ACC112 (cell line): ENCODE measurements at regions not wholly inside any gene's neighbourhood (a gene's known extent, or its start where the extent isn't known, plus 50 kb on each side); places are given as distances from the start of the nearest gene placed in this dataset.
"Not testable (repeated sequence)": the region's sequence is repeated elsewhere in the genome, so short reads cannot be mapped to it uniquely, and the experiment has no call there.

Experiments used
- H2AFZ ChIP-seq: fragments of 200-600 bp; sonication (generic); one replicate; pipeline ENCODE4 v1.6.0; 2017; ENCODE audit warnings: antibody characterized with exemption, low read length; ENCODE audit not compliant: unreplicated experiment
- H3K27ac ChIP-seq: fragments of 200-600 bp; sonication (generic); 2 replicates; pipeline ENCODE4 v1.5.1; 2014; ENCODE audit warnings: low read depth, mild to moderate bottlenecking, antibody characterized with exemption, low read length, moderate library complexity
- H3K27me3 ChIP-seq: fragments of 200-600 bp; sonication (generic); 2 replicates; pipeline ENCODE4 v1.6.1; 2014; ENCODE audit warnings: mild to moderate bottlenecking, antibody characterized with exemption, low read length, moderate library complexity, mixed read lengths; ENCODE audit not compliant: insufficient read depth
- H3K36me3 ChIP-seq: fragments of 200-600 bp; sonication (generic); 2 replicates; pipeline ENCODE4 v1.6.1; 2016; ENCODE audit warnings: mild to moderate bottlenecking, antibody characterized with exemption, low read length, moderate library complexity, mixed read lengths; ENCODE audit not compliant: insufficient read depth
- H3K4me1 ChIP-seq: fragments of 200-600 bp; sonication (generic); one replicate; pipeline ENCODE4 v1.6.1; 2016; ENCODE audit warnings: low read length, mixed read lengths; ENCODE audit not compliant: insufficient read depth, unreplicated experiment, control insufficient read depth
- H3K4me3 ChIP-seq: fragments of 200-600 bp; sonication (generic); 2 replicates; pipeline ENCODE4 v1.5.1; 2014; ENCODE audit warnings: mild to moderate bottlenecking, low read depth, low read length
- H3K79me2 ChIP-seq: fragments of 200-600 bp; sonication (generic); one replicate; pipeline ENCODE4 v1.6.0; 2016; ENCODE audit warnings: low read length; ENCODE audit not compliant: control insufficient read depth, unreplicated experiment, insufficient read depth

GRCh38 chr6:40671694-40672050 is 84.5 kb upstream of the LRFN2 start:
- Histone ChIP-seq H3K27me3 (no peaks in the 10 kb centered on the region), H2AFZ (no peak overlapping the region), H3K4me1 (no peaks in the 10 kb centered on the region), H3K36me3 (no peaks in the 10 kb centered on the region), H3K79me2 (no peaks in the 10 kb centered on the region), H3K4me3 (no peak overlapping the region), H3K27ac (no peak overlapping the region)

DNA sequence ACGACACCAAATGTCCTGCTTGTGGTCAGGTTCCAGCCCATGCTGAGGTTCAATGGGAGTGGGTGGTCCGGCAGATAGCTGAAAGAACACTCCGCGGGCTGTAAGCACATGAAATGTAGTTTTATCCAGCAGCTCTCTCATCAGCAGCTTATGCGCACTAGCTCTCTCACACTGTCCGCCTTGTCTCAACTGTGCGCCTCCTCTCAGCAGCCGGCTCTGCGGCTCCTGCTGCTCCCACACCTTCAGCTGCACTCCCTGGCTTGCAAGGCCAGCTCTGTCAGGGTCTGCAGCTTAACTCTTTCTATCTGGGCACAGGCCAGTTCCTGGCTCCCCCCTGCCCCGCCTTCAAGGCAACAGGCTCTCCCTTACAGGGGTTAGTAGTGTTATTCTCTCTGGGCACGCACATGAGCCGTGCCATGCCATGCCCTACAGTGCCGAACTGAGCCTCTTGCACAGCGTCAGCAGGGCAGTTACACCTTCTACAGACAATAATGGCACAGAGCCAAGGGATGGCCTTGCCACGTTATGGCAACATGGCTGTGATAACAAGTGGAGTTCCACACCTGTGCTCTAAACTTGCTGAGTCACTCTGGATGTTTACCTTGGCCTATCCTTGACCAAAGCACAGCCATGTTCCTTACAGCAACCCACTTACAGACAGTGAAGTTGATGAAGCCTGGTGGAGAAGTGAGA is 84.0 kb upstream of the LRFN2 start:
- Histone ChIP-seq H2AFZ (no peak overlapping the region), H3K27me3 (no peaks in the 10 kb centered on the region), H3K36me3 (no peaks in the 10 kb centered on the region), H3K4me1 (no peaks in the 10 kb centered on the region), H3K79me2 (no peaks in the 10 kb centered on the region), H3K27ac (no peak overlapping the region), H3K4me3 (no peak overlapping the region)

DNA sequence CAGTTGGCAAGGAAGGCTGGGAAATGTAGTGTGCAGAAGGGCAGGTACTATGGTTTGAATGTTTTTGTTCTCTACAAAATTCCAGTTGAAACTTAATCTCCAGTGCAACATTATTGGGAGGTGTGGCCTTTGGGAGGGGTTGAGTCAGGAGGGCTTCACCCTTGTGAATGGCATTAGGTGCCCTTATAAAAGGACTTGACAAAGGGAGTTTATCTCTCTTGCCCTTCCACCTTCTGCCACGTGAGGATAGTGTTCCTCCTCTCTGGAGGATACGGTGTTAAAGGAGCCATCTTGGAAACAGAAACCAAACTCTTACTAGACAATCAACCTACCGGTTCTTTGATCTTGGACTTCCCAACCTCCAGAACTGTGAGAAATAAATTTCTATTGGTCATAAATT is 82.2 kb upstream of the LRFN2 start:
- Histone ChIP-seq H2AFZ (no peak overlapping the region), H3K27ac (no peak overlapping the region), H3K79me2 (no peaks in the 10 kb centered on the region), H3K4me1 (no peaks in the 10 kb centered on the region), H3K27me3 (no peaks in the 10 kb centered on the region), H3K36me3 (no peaks in the 10 kb centered on the region), H3K4me3 (no peak overlapping the region)

- H2AFZ ChIP-seq = no peak overlapping the region
- H3K4me3 ChIP-seq = no peak overlapping the region
- H3K79me2 ChIP-seq = no peaks in the 10 kb centered on the region
- no peaks in the 10 kb centered on the region for H3K4me1 ChIP-seq
- no peaks in the 10 kb centered on the region for H3K36me3 ChIP-seq
- no peaks in the 10 kb centered on the region for H3K27me3 ChIP-seq
- H3K27ac ChIP-seq = no peak overlapping the region
Measured at GRCh38 chr6:40668203-40668602, 81.0 kb upstream of the LRFN2 start.

GRCh38 chr6:40666530-40666929 is 79.4 kb upstream of the LRFN2 start:
- Histone ChIP-seq H3K79me2 (no peaks in the 10 kb centered on the region), H3K27me3 (no peaks in the 10 kb centered on the region), H3K27ac (no peak overlapping the region), H2AFZ (no peak overlapping the region), H3K4me1 (no peaks in the 10 kb centered on the region), H3K4me3 (no peak overlapping the region), H3K36me3 (no peaks in the 10 kb centered on the region)

GRCh38 chr6:40661726-40662125 is 74.6 kb upstream of the LRFN2 start:
- Histone ChIP-seq H2AFZ (no peak overlapping the region), H3K4me3 (no peak overlapping the region), H3K79me2 (no peaks in the 10 kb centered on the region), H3K27me3 (no peaks in the 10 kb centered on the region), H3K27ac (no peak overlapping the region), H3K4me1 (no peaks in the 10 kb centered on the region), H3K36me3 (no peaks in the 10 kb centered on the region)

- H3K36me3 ChIP-seq, H3K79me2 ChIP-seq, H3K27me3 ChIP-seq, H3K4me3 ChIP-seq, H3K4me1 ChIP-seq, H3K27ac ChIP-seq, H2AFZ ChIP-seq: not testable (repeated sequence)
Measured at GRCh38 chr6:40656772-40657171, 69.6 kb upstream of the LRFN2 start.

GRCh38 chr6:40654828-40655227 is 67.7 kb upstream of the LRFN2 start:
- Histone ChIP-seq H3K27ac (no peak overlapping the region), H2AFZ (no peak overlapping the region), H3K79me2 (no peaks in the 10 kb centered on the region), H3K4me1 (no peaks in the 10 kb centered on the region), H3K4me3 (no peak overlapping the region), H3K27me3 (no peaks in the 10 kb centered on the region), H3K36me3 (no peaks in the 10 kb centered on the region)

DNA sequence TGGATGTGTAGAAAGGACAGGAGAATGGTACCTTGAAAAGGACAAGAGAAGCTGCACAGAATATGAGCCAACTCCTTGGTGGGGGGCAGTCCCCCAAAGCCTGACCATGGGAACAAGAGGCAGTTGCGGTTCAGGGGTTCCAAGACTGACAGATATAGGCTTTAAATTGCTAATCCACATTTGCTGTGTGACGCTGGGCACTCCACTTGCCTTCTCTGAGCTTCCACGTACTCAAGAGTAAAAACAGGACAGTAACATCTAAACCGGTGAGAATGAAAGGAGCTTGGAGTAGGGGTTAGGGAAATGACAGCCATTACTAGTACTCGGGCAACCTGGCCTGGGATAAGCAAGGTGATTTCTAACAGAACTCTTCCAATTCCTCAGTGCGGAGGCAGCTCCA is 57.9 kb upstream of the LRFN2 start:
- Histone ChIP-seq H3K4me3 (no peak overlapping the region), H3K4me1 (no peaks in the 10 kb centered on the region), H2AFZ (no peak overlapping the region), H3K36me3 (no peaks in the 10 kb centered on the region), H3K79me2 (no peaks in the 10 kb centered on the region), H3K27me3 (no peaks in the 10 kb centered on the region), H3K27ac (no peak overlapping the region)

DNA sequence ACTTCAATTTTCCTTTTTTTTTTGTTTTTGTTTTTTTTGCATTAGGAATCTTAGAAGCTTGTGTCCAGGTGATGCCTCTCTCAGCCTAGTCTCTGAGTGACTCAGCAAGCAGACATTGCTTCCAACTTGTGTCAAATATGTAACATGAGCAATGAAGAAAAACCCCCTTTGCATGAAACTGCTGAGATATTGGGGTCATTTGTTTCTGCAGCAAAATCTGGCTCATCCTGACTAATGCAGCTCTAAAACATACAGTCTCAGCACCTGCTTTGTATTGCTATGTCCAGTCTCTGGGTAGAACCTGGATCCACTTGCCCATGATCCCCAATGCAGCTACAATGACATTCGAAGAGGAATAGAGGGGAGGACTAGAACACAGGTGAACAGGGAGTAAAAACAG is 55.7 kb upstream of the LRFN2 start:
- H3K4me1 ChIP-seq = no peaks in the 10 kb centered on the region
- no peaks in the 10 kb centered on the region for H3K79me2 ChIP-seq
- H3K27me3 ChIP-seq = no peaks in the 10 kb centered on the region
- no peak overlapping the region for H3K4me3 ChIP-seq
- no peaks in the 10 kb centered on the region for H3K36me3 ChIP-seq
- no peak overlapping the region for H3K27ac ChIP-seq
- no peak overlapping the region for H2AFZ ChIP-seq

DNA sequence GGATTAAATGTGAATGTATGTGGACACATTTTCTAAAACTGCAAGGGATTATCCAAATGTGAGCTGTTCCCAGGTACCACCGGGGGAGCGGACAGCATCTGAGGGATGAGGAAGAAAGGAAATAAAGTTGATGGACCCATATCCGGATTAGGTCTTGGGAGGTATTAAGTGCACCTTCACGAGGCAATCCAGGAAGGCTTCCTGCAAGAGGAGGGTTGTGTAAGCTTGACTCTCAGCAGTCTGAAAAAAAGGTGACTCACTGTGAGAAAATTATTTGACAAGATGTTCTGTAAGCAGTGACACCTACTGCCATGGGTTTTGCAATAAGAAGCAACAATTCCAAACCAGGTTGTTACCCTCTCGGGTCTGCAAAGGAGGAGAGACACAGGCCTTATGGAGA is 55.0 kb upstream of the LRFN2 start:
- no peak overlapping the region for H3K27ac ChIP-seq
- H3K79me2 ChIP-seq = no peaks in the 10 kb centered on the region
- H2AFZ ChIP-seq = no peak overlapping the region
- H3K4me3 ChIP-seq = no peak overlapping the region
- H3K36me3 ChIP-seq = no peaks in the 10 kb centered on the region
- no peaks in the 10 kb centered on the region for H3K27me3 ChIP-seq
- no peaks in the 10 kb centered on the region for H3K4me1 ChIP-seq
